Stomach (tissue), 4 donors: ENCODE measurements at regions not wholly inside any gene's neighbourhood (a gene's known extent, or its start where the extent isn't known, plus 50 kb on each side); places are given as distances from the start of the nearest gene placed in this dataset.

Experiments
- POLR2A ChIP-seq, 4 donors: fragments of 450-650 bp; IDR thresholded peaks; one replicate each; pipeline ENCODE4 v1.6.1; 2016; ENCODE audit warnings: antibody characterized with exemption in 4 of 4, control low read depth in 2 of 4, mild to moderate bottlenecking in 1 of 4, moderate library complexity in 1 of 4
- TF ChIP-seq, protein P1 (sequence below), 7 experiments: fragments of 450-650 bp in 4 of 7; fragments of 200-600 bp in 3 of 7; sonication (generic) in 3 of 7; IDR thresholded peaks; one replicate each; pipeline ENCODE4 v1.5.1; 2016 to 2019; ENCODE audit warnings: antibody characterized with exemption in 7 of 7, control low read depth in 2 of 7, mild to moderate bottlenecking in 1 of 7

DNA sequence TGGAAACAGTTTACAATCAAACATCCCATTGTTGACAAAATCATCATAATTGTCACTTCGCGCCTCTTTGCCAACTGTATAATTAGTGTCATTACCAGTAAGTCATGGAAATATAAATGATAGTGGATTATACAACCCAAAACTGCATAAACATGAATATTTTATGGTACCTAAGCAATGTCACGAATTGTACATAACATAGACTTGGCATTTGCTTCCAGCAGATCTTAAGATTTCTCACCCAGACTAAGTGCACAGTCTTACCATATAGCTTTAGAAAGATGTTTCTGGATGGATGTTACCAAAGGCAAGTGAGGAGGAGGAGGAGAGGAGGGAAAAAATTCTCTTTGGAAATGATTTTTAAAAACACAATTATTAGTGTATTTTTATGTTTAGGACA is 113.4 kb upstream of the TAS2R1 start:
- no peak for TF ChIP-seq POLR2A (IDR thresholded peaks at IDR 0.05)
- TF ChIP-seq, protein P1, sequence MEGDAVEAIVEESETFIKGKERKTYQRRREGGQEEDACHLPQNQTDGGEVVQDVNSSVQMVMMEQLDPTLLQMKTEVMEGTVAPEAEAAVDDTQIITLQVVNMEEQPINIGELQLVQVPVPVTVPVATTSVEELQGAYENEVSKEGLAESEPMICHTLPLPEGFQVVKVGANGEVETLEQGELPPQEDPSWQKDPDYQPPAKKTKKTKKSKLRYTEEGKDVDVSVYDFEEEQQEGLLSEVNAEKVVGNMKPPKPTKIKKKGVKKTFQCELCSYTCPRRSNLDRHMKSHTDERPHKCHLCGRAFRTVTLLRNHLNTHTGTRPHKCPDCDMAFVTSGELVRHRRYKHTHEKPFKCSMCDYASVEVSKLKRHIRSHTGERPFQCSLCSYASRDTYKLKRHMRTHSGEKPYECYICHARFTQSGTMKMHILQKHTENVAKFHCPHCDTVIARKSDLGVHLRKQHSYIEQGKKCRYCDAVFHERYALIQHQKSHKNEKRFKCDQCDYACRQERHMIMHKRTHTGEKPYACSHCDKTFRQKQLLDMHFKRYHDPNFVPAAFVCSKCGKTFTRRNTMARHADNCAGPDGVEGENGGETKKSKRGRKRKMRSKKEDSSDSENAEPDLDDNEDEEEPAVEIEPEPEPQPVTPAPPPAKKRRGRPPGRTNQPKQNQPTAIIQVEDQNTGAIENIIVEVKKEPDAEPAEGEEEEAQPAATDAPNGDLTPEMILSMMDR (IDR thresholded peaks at IDR 0.05) = no peak
